Liver (tissue), 8 donors: ENCODE measurements at regions not wholly inside any gene's neighbourhood (a gene's known extent, or its start where the extent isn't known, plus 50 kb on each side); places are given as distances from the start of the nearest gene placed in this dataset.

Experiments
- DNase-seq: peaks from one replicate; pipeline ENCODE4 v3.0.0-alpha.2; 2017; ENCODE audit warnings: low spot score
- H3K27ac ChIP-seq, 2 donors: one replicate each; pipeline ENCODE4 v1.7.0; 2013; ENCODE audit warnings: inconsistent platforms in 2 of 2, low read length in 2 of 2, control low read depth in 1 of 2, low read depth in 1 of 2, mild to moderate bottlenecking in 1 of 2
- H3K27me3 ChIP-seq, 4 donors: one replicate each; pipeline versions ENCODE4 v1.6.1 to v1.7.0; 2013; ENCODE audit warnings: low read length in 3 of 4, inconsistent platforms in 1 of 4, mild to moderate bottlenecking in 1 of 4, moderate library complexity in 1 of 4; ENCODE audit not compliant: control insufficient read depth in 4 of 4, insufficient read depth in 4 of 4
- H3K36me3 ChIP-seq, 4 donors: one replicate each; pipeline versions ENCODE4 v1.6.1 to v1.7.0; 2013; ENCODE audit warnings: low read length in 3 of 4, mild to moderate bottlenecking in 3 of 4, low read depth in 1 of 4, moderate library complexity in 1 of 4; ENCODE audit not compliant: control insufficient read depth in 4 of 4, insufficient read depth in 3 of 4
- H3K4me1 ChIP-seq, 4 donors: one replicate each; pipeline versions ENCODE4 v1.6.1 to v1.7.0; 2013; ENCODE audit warnings: low read length in 3 of 4, mild to moderate bottlenecking in 3 of 4, moderate library complexity in 1 of 4; ENCODE audit not compliant: control insufficient read depth in 4 of 4, insufficient read depth in 4 of 4
- H3K4me3 ChIP-seq, 3 donors: one replicate each; pipeline versions ENCODE4 v1.6.1 to v1.7.0; 2013; ENCODE audit warnings: low read length in 3 of 3, control low read depth in 1 of 3, low read depth in 1 of 3, mild to moderate bottlenecking in 1 of 3
- H3K9ac ChIP-seq, 2 donors: one replicate each; pipeline ENCODE4 v1.7.0; 2013; ENCODE audit warnings: low read length in 2 of 2, mild to moderate bottlenecking in 2 of 2, moderate library complexity in 2 of 2, control low read depth in 1 of 2, low read depth in 1 of 2
- H3K9me3 ChIP-seq, 4 donors: one replicate each; pipeline versions ENCODE4 v1.6.1 to v1.7.0; 2013; ENCODE audit warnings: low read length in 3 of 4; ENCODE audit not compliant: control insufficient read depth in 4 of 4
- EGR1 ChIP-seq, 2 donors: IDR thresholded peaks; 2 replicates each; pipeline ENCODE4 v1.6.1; 2016 to 2018; ENCODE audit warnings: antibody characterized with exemption in 2 of 2, low read depth in 2 of 2
- FOXA1 ChIP-seq: IDR thresholded peaks from 2 replicates; pipeline ENCODE4 v1.6.1; 2016; ENCODE audit warnings: antibody characterized with exemption
- FOXA2 ChIP-seq: IDR thresholded peaks from 2 replicates; pipeline ENCODE4 v1.6.1; 2016; ENCODE audit warnings: antibody characterized with exemption
- GABPA ChIP-seq, 2 donors: IDR thresholded peaks in 1 of 2; conservative IDR thresholded peaks in 1 of 2; 2 replicates each; pipeline ENCODE4 v1.6.1; 2016; ENCODE audit warnings: antibody characterized with exemption in 2 of 2, mild to moderate bottlenecking in 1 of 2, moderate library complexity in 1 of 2
- HNF4A ChIP-seq, 2 donors: conservative IDR thresholded peaks; 2 replicates each; pipeline ENCODE4 v1.6.1; 2016; ENCODE audit warnings: antibody characterized with exemption in 2 of 2, mild to moderate bottlenecking in 2 of 2
- JUND ChIP-seq, 2 donors: IDR thresholded peaks; 2 replicates each; pipeline ENCODE4 v1.6.1; 2016; ENCODE audit warnings: antibody characterized with exemption in 2 of 2
- NR2F2 ChIP-seq: IDR thresholded peaks from 2 replicates; pipeline ENCODE4 v1.6.1; 2016; ENCODE audit warnings: antibody characterized with exemption
- RAD21 ChIP-seq, 2 donors: IDR thresholded peaks; 2 replicates each; pipeline ENCODE4 v1.6.1; 2016; ENCODE audit warnings: antibody characterized with exemption in 2 of 2, mild to moderate bottlenecking in 2 of 2
- SP1 ChIP-seq: IDR thresholded peaks from 2 replicates; pipeline ENCODE4 v1.6.1; 2018; ENCODE audit warnings: antibody characterized with exemption, mild to moderate bottlenecking
- TAF1 ChIP-seq: conservative IDR thresholded peaks from 2 replicates; pipeline ENCODE4 v1.6.1; 2016; ENCODE audit warnings: antibody characterized with exemption, mild to moderate bottlenecking
- YY1 ChIP-seq: IDR thresholded peaks from 2 replicates; pipeline ENCODE4 v1.6.1; 2016; ENCODE audit warnings: antibody characterized with exemption, mild to moderate bottlenecking
- WGBS: extraction: QIAGEN DNeasy Blood & Tissue Kit; methylation state at CpG from one replicate; pipeline ENCODE4 v1.1.7; 2013; 5-methylcytosine and 5-hydroxymethylcytosine counted together
- TF ChIP-seq, protein P1 (sequence below): IDR thresholded peaks from 2 replicates; pipeline ENCODE4 v1.6.1; 2016; ENCODE audit warnings: antibody characterized with exemption
- TF ChIP-seq, protein P2 (sequence below): fragments of 150-350 bp; IDR thresholded peaks from 2 replicates; pipeline ENCODE4 v1.5.1; 2017; ENCODE audit warnings: improper control_type of control experiment, low read depth, low read length; ENCODE audit not compliant: missing input control
- TF ChIP-seq, protein P3 (sequence below): IDR thresholded peaks from 2 replicates; pipeline ENCODE4 v1.6.1; 2016; ENCODE audit warnings: antibody characterized with exemption, mild to moderate bottlenecking
- TF ChIP-seq, protein P4 (sequence below): IDR thresholded peaks from 2 replicates; pipeline ENCODE4 v1.6.1; 2016; ENCODE audit warnings: antibody characterized with exemption
- donor health status: healthy.
- donor health status: healthy.
- donor health status: healthy.
- donor health status: healthy.
- donor health status: healthy.

DNA sequence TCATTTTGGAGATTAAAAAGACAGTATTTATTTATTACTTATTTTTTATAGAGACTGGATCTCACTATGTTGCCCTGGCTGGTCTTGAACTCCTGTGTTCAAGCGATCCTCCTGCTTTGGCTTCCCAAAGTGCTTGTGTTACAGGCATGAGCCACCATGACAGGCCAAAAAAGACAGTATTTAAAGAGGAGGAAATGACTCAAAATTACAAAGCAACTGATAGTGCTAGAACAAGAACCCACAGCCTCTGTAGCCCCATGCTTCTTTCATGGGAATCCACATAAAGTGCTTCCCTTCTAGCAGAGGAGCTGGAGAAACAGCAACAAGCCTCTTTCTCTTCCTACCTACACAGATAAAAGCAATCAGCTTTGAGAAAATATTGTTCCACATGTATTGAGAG lies 230.7 kb upstream of the PODXL start:
- peaks cover 0 to 11% (median 0%) of the 10 kb centered on the region in 4 donors for H3K27me3 ChIP-seq
- no peak overlapping the region for H3K4me3 ChIP-seq
- 85% methylated on average over 1 of the region's 1 CpG for WGBS

DNA sequence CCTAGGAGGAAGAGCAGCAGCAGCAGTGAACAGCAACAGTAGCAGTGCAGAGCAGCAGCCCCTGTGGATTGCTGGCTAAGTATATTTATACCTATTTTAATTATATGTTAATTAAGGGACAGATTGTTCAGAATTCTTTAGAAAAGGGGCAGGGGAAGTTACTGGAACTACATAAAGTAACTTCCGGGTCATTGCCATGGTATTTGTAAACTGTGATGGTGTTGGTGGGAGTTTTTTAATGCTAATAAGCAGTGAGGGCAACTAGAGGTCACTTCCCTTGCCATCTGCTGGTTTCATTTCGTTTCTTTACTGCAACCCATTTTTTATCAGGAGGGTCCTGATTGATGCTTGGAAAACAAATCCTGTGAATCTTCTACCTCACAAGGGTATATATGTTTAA lies 229.8 kb upstream of the PODXL start:
- 44% methylated on average over 2 of the region's 2 CpGs for WGBS
- Histone ChIP-seq H3K27ac (no peak overlapping the region), H3K4me1 (no peaks in the 10 kb centered on the region), H3K4me3 (no peak overlapping the region), H3K36me3 (no peaks in the 10 kb centered on the region), H3K9ac (no peak overlapping the region), H3K9me3 (peaks cover 0 to 5% (median 1%) of the 10 kb centered on the region in 4 donors), H3K27me3 (peaks cover 0 to 17% (median 0%) of the 10 kb centered on the region in 4 donors)
- DNase-seq = no peak
- no peak for TF ChIP-seq TAF1
- no peak for TF ChIP-seq FOXA2
- TF ChIP-seq, protein P1, sequence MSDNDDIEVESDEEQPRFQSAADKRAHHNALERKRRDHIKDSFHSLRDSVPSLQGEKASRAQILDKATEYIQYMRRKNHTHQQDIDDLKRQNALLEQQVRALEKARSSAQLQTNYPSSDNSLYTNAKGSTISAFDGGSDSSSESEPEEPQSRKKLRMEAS = no peak
- TF ChIP-seq JUND (IDR thresholded peaks at IDR 0.05) = no peak
- no peak for TF ChIP-seq RAD21 (IDR thresholded peaks at IDR 0.05)
- TF ChIP-seq, protein P2, sequence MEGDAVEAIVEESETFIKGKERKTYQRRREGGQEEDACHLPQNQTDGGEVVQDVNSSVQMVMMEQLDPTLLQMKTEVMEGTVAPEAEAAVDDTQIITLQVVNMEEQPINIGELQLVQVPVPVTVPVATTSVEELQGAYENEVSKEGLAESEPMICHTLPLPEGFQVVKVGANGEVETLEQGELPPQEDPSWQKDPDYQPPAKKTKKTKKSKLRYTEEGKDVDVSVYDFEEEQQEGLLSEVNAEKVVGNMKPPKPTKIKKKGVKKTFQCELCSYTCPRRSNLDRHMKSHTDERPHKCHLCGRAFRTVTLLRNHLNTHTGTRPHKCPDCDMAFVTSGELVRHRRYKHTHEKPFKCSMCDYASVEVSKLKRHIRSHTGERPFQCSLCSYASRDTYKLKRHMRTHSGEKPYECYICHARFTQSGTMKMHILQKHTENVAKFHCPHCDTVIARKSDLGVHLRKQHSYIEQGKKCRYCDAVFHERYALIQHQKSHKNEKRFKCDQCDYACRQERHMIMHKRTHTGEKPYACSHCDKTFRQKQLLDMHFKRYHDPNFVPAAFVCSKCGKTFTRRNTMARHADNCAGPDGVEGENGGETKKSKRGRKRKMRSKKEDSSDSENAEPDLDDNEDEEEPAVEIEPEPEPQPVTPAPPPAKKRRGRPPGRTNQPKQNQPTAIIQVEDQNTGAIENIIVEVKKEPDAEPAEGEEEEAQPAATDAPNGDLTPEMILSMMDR = no peak
- no peak for TF ChIP-seq SP1
- no peak for TF ChIP-seq YY1
- TF ChIP-seq, protein P3, sequence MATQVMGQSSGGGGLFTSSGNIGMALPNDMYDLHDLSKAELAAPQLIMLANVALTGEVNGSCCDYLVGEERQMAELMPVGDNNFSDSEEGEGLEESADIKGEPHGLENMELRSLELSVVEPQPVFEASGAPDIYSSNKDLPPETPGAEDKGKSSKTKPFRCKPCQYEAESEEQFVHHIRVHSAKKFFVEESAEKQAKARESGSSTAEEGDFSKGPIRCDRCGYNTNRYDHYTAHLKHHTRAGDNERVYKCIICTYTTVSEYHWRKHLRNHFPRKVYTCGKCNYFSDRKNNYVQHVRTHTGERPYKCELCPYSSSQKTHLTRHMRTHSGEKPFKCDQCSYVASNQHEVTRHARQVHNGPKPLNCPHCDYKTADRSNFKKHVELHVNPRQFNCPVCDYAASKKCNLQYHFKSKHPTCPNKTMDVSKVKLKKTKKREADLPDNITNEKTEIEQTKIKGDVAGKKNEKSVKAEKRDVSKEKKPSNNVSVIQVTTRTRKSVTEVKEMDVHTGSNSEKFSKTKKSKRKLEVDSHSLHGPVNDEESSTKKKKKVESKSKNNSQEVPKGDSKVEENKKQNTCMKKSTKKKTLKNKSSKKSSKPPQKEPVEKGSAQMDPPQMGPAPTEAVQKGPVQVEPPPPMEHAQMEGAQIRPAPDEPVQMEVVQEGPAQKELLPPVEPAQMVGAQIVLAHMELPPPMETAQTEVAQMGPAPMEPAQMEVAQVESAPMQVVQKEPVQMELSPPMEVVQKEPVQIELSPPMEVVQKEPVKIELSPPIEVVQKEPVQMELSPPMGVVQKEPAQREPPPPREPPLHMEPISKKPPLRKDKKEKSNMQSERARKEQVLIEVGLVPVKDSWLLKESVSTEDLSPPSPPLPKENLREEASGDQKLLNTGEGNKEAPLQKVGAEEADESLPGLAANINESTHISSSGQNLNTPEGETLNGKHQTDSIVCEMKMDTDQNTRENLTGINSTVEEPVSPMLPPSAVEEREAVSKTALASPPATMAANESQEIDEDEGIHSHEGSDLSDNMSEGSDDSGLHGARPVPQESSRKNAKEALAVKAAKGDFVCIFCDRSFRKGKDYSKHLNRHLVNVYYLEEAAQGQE = no peak
- no peak for TF ChIP-seq EGR1 (IDR thresholded peaks at IDR 0.05; ENCODE audit: low read depth in 2 of 2)
- TF ChIP-seq GABPA (IDR thresholded peaks at IDR 0.05 in 1 of 2, conservative IDR thresholded peaks at IDR 0.05 in 1 of 2) = no peak

More for the DNA sequence above, 230.7 kb upstream of the PODXL start:
- DNase-seq = no peak
- Histone ChIP-seq H3K9me3 (peaks cover 0 to 5% (median 1%) of the 10 kb centered on the region in 4 donors), H3K4me1 (no peaks in the 10 kb centered on the region), H3K36me3 (no peaks in the 10 kb centered on the region), H3K27ac (no peak overlapping the region), H3K9ac (no peak overlapping the region)
- TF ChIP-seq, protein P4, sequence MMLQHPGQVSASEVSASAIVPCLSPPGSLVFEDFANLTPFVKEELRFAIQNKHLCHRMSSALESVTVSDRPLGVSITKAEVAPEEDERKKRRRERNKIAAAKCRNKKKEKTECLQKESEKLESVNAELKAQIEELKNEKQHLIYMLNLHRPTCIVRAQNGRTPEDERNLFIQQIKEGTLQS = no peak
- TF ChIP-seq YY1 (no peak), HNF4A (conservative IDR thresholded peaks at IDR 0.05) (no peak)

DNA sequence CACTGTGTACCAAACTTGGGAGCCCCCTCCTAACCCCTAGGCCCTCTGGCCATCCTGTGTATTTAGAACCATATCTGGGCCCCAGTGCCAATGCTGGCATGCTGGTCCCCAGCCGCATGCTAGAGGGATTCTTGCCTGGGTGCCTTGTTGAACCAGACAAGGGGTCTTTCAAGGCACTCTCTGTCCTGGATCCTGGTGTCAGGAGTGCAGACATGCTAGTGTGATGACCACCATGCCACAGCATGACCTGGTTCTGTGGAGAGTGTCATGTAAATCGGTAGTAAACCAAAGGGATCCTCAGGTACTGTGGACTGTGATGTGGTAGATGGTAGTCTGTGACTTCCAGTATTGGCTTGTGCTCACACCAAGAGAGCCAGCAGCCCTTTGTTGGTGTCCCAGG lies 222.2 kb upstream of the PODXL start:
- 85% methylated on average over 2 of the region's 2 CpGs for WGBS
- no peak for DNase-seq
- no peak overlapping the region for H3K4me3 ChIP-seq
- H3K9me3 ChIP-seq = no peaks in the 10 kb centered on the region
- no peak overlapping the region for H3K9ac ChIP-seq
- peaks cover 0 to 5% (median 0%) of the 10 kb centered on the region in 4 donors for H3K27me3 ChIP-seq
- no peaks in the 10 kb centered on the region for H3K4me1 ChIP-seq
- H3K36me3 ChIP-seq = no peaks in the 10 kb centered on the region
- H3K27ac ChIP-seq = no peak overlapping the region
- TF ChIP-seq GABPA (IDR thresholded peaks at IDR 0.05 in 1 of 2, conservative IDR thresholded peaks at IDR 0.05 in 1 of 2) = no peak
- TF ChIP-seq, protein P2 = no peak
- TF ChIP-seq, protein P3 = no peak
- no peak for TF ChIP-seq NR2F2
- TF ChIP-seq FOXA1 = no peak
- TF ChIP-seq HNF4A (conservative IDR thresholded peaks at IDR 0.05) = no peak
- no peak for TF ChIP-seq SP1
- no peak for TF ChIP-seq RAD21 (IDR thresholded peaks at IDR 0.05)
- TF ChIP-seq, protein P4 = no peak
- no peak for TF ChIP-seq TAF1
